ENCODE measurements at regions not wholly inside any gene's neighbourhood (a gene's known extent, or its start where the extent isn't known, plus 50 kb on each side); places are given as distances from the start of the nearest gene placed in this dataset.

DNA sequence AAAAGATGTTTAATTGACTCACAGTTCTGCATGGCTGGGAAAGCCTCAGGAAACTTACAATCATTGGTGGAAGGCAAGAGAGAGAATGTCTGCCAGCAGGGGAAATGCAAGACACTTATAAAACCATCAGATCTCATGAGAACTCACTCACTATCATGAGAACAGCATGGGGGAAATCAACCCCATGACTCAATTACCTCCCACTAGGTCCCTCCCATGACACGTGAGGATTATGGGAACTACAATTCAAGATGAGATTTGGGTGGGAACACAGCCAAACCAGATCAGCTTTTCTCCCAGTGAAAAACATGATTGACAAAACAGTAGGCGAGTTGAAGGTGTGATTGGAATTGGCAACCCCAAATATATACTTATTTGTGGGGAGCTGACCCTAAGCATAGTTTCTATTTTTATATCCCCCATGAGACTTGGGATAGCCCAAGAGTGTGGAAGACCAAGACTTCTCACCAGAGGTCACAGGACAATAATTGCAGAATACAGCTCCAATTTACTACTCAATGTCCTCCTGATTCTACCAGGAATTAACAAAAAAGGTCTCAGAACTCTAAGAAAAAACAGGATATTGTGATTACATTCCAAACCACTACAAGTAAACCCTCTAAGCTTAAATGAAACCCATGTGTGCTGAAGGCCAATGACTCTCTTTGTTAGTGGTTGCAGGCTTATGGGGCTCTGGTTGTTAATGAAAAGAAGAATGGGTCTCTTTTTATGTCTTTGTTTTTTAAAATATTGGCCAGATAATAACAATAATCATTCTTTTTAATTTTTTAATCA is 96.1 kb upstream of the PIK3C3 start:
- Histone ChIP-seq H3K27me3 (ENCODE audit: low read length) (no peaks in the 10 kb centered on the region), H3K9ac (ENCODE audit: low read length) (no peak overlapping the region), H3F3A (ENCODE audit: insufficient read depth) (no peaks in the 10 kb centered on the region), H3K9me2 (replicated peaks; ENCODE audit: insufficient read depth, low read length) (no peaks in the 10 kb centered on the region), H4K20me1 (ENCODE audit: low read depth, low read length) (no peaks in the 10 kb centered on the region), H3K4me3 (ENCODE audit: insufficient read depth, low read length, poor library complexity, severe bottlenecking) (no peak overlapping the region), H2AFZ (ENCODE audit: low read depth, low read length, severe bottlenecking) (no peak overlapping the region), H3K9me3 (ENCODE audit: insufficient read depth, low read length) (no peaks in the 10 kb centered on the region), H3K79me2 (ENCODE audit: insufficient read depth, low read length) (no peaks in the 10 kb centered on the region), H3K4me2 (ENCODE audit: low read depth, low read length, poor library complexity, severe bottlenecking) (no peak overlapping the region), H3K27ac (ENCODE audit: low read depth, low read length) (no peak overlapping the region), H3K36me3 (ENCODE audit: low read length) (no peaks in the 10 kb centered on the region)
- TF ChIP-seq, protein P1, sequence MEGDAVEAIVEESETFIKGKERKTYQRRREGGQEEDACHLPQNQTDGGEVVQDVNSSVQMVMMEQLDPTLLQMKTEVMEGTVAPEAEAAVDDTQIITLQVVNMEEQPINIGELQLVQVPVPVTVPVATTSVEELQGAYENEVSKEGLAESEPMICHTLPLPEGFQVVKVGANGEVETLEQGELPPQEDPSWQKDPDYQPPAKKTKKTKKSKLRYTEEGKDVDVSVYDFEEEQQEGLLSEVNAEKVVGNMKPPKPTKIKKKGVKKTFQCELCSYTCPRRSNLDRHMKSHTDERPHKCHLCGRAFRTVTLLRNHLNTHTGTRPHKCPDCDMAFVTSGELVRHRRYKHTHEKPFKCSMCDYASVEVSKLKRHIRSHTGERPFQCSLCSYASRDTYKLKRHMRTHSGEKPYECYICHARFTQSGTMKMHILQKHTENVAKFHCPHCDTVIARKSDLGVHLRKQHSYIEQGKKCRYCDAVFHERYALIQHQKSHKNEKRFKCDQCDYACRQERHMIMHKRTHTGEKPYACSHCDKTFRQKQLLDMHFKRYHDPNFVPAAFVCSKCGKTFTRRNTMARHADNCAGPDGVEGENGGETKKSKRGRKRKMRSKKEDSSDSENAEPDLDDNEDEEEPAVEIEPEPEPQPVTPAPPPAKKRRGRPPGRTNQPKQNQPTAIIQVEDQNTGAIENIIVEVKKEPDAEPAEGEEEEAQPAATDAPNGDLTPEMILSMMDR (IDR thresholded peaks at IDR 0.05; ENCODE audit: insufficient read depth, low read length, poor library complexity, severe bottlenecking) = no peak
- no peak for TF ChIP-seq EZH2phosphoT487 (conservative IDR thresholded peaks at IDR 0.05; ENCODE audit: low read length)

DNA sequence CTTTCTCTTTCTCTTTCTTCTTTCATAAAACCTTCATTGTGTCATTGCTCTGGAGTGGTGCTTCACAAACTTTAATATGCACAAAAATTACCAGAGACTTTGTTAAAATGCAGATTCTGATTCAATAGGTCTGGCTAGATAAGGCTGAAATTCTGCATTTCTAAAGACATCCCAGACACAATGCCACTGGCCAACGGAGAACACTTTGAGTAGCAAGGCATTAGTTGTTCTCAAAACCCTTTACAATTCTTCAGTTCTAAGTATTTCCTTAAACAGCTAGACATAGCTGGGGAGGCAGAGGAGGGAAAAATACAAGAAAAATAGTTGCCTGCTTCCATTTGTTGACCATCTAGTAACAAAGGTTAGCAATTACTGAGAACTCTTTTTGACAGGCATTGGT is 101.8 kb upstream of the PIK3C3 start:
- Histone ChIP-seq H3K27ac (ENCODE audit: low read depth, low read length) (no peak overlapping the region), H3F3A (ENCODE audit: insufficient read depth) (no peaks in the 10 kb centered on the region), H4K20me1 (ENCODE audit: low read depth, low read length) (no peaks in the 10 kb centered on the region), H3K9ac (ENCODE audit: low read length) (no peak overlapping the region), H3K4me3 (ENCODE audit: insufficient read depth, low read length, poor library complexity, severe bottlenecking) (no peak overlapping the region), H3K79me2 (ENCODE audit: insufficient read depth, low read length) (no peaks in the 10 kb centered on the region), H3K27me3 (ENCODE audit: low read length) (no peaks in the 10 kb centered on the region), H3K4me2 (ENCODE audit: low read depth, low read length, poor library complexity, severe bottlenecking) (no peak overlapping the region), H3K9me3 (ENCODE audit: insufficient read depth, low read length) (no peaks in the 10 kb centered on the region), H3K36me3 (ENCODE audit: low read length) (no peaks in the 10 kb centered on the region), H3K9me2 (replicated peaks; ENCODE audit: insufficient read depth, low read length) (no peaks in the 10 kb centered on the region), H2AFZ (ENCODE audit: low read depth, low read length, severe bottlenecking) (no peak overlapping the region)
- TF ChIP-seq, protein P1 (IDR thresholded peaks at IDR 0.05; ENCODE audit: insufficient read depth, low read length, poor library complexity, severe bottlenecking) = no peak

- no peak overlapping the region for H3K4me3 ChIP-seq (ENCODE audit: insufficient read depth, low read length, poor library complexity, severe bottlenecking)
- H3K4me2 ChIP-seq (ENCODE audit: low read depth, low read length, poor library complexity, severe bottlenecking) = no peak overlapping the region
- H3K79me2 ChIP-seq (ENCODE audit: insufficient read depth, low read length) = no peaks in the 10 kb centered on the region
- no peak overlapping the region for H3K27ac ChIP-seq (ENCODE audit: low read depth, low read length)
- H2AFZ ChIP-seq (ENCODE audit: low read depth, low read length, severe bottlenecking) = no peak overlapping the region
- H4K20me1 ChIP-seq (ENCODE audit: low read depth, low read length) = no peaks in the 10 kb centered on the region
- no peaks in the 10 kb centered on the region for H3K9me3 ChIP-seq (ENCODE audit: insufficient read depth, low read length)
- no peak overlapping the region for H3K9ac ChIP-seq (ENCODE audit: low read length)
- no peaks in the 10 kb centered on the region for H3K27me3 ChIP-seq (ENCODE audit: low read length)
- H3K9me2 ChIP-seq (replicated peaks; ENCODE audit: insufficient read depth, low read length) = no peaks in the 10 kb centered on the region
- no peaks in the 10 kb centered on the region for H3F3A ChIP-seq (ENCODE audit: insufficient read depth)
- no peaks in the 10 kb centered on the region for H3K36me3 ChIP-seq (ENCODE audit: low read length)
- TF ChIP-seq, protein P1 (IDR thresholded peaks at IDR 0.05; ENCODE audit: insufficient read depth, low read length, poor library complexity, severe bottlenecking) = no peak
- TF ChIP-seq EZH2phosphoT487 (conservative IDR thresholded peaks at IDR 0.05; ENCODE audit: low read length) = no peak
Observed at GRCh38 chr18:41850781-41851180, 104.3 kb upstream of the PIK3C3 start.

All from SU-DHL-6 (cell line).